Neural crest cell (in vitro differentiated cells): ENCODE measurements at regions not wholly inside any gene's neighbourhood (a gene's known extent, or its start where the extent isn't known, plus 50 kb on each side); places are given as distances from the start of the nearest gene placed in this dataset.

Source experiments
- DNase-seq: peaks from one replicate; pipeline ENCODE4 v3.0.0; 2021; ENCODE audit warnings: low read depth, mixed read lengths, low spot score
- H3K27ac Mint-ChIP-seq: one replicate; pipeline ENCODE4 v1.8.0; 2021; ENCODE audit warnings: mild to moderate bottlenecking, mixed read lengths; ENCODE audit not compliant: unreplicated experiment
- H3K27me3 Mint-ChIP-seq: 2 replicates; pipeline ENCODE4 v1.8.0; 2021; ENCODE audit warnings: low read depth, mild to moderate bottlenecking, mixed read lengths
- H3K36me3 Mint-ChIP-seq: 2 replicates; pipeline ENCODE4 v1.8.0; 2021; ENCODE audit warnings: low read depth, mild to moderate bottlenecking, mixed read lengths
- H3K4me1 Mint-ChIP-seq: 2 replicates; pipeline ENCODE4 v1.8.0; 2021; ENCODE audit warnings: mixed read lengths
- H3K4me3 Mint-ChIP-seq: one replicate; pipeline ENCODE4 v1.8.0; 2021; ENCODE audit warnings: mild to moderate bottlenecking, mixed read lengths
- H3K9me3 Mint-ChIP-seq: 2 replicates; pipeline ENCODE4 v1.8.0; 2021; ENCODE audit warnings: mixed read lengths
- CTCF ChIP-seq: fragments of 200-600 bp; sonication (generic); conservative IDR thresholded peaks from 2 replicates; pipeline ENCODE4 v1.5.0; 2021; ENCODE audit warnings: antibody characterized with exemption, mild to moderate bottlenecking

GRCh38 chr9:80049096-80049782, 477.5 kb downstream of the TLE4 start:
- H3K36me3 Mint-ChIP-seq: peaks cover 9% of the 10 kb centered on the region
- H3K4me1 Mint-ChIP-seq: peaks cover 11% of the 10 kb centered on the region
- no peaks in the 10 kb centered on the region for H3K27me3 Mint-ChIP-seq
- no peak for DNase-seq
- H3K4me3 Mint-ChIP-seq: no peak overlapping the region
- peaks cover 13% of the 10 kb centered on the region for H3K9me3 Mint-ChIP-seq
- TF ChIP-seq CTCF: no peak
- no peak overlapping the region for H3K27ac Mint-ChIP-seq

- Mint-ChIP-seq H3K9me3 (no peaks in the 10 kb centered on the region), H3K27ac (no peak overlapping the region), H3K4me3 (no peak overlapping the region), H3K27me3 (no peaks in the 10 kb centered on the region), H3K36me3 (peaks cover under 1% of the 10 kb centered on the region), H3K4me1 (peaks cover 11% of the 10 kb centered on the region)
- no peak for TF ChIP-seq CTCF
- DNase-seq: no peak
These were observed 474.7 kb downstream of the TLE4 start for GRCh38 chr9:80046481-80046880.

- H3K4me3 Mint-ChIP-seq: no peak overlapping the region
- no peaks in the 10 kb centered on the region for H3K36me3 Mint-ChIP-seq
- H3K27me3 Mint-ChIP-seq: no peaks in the 10 kb centered on the region
- H3K27ac Mint-ChIP-seq: no peak overlapping the region
- peaks cover 3% of the 10 kb centered on the region for H3K4me1 Mint-ChIP-seq
- TF ChIP-seq CTCF: no peak
- no peaks in the 10 kb centered on the region for H3K9me3 Mint-ChIP-seq
- no peak for DNase-seq
These were observed 470.1 kb downstream of the TLE4 start for GRCh38 chr9:80041821-80042220.

- Mint-ChIP-seq H3K4me3 (no peak overlapping the region), H3K27me3 (no peaks in the 10 kb centered on the region), H3K4me1 (peaks cover 3% of the 10 kb centered on the region), H3K9me3 (no peaks in the 10 kb centered on the region), H3K36me3 (no peaks in the 10 kb centered on the region), H3K27ac (no peak overlapping the region)
- no peak for TF ChIP-seq CTCF
- DNase-seq: no peak
These were observed 468.7 kb downstream of the TLE4 start for GRCh38 chr9:80040457-80040856.

GRCh38 chr9:80030801-80031200, 459.0 kb downstream of the TLE4 start:
- Mint-ChIP-seq H3K4me1 (no peaks in the 10 kb centered on the region), H3K4me3 (no peak overlapping the region), H3K27me3 (no peaks in the 10 kb centered on the region), H3K27ac (no peak overlapping the region), H3K36me3 (no peaks in the 10 kb centered on the region), H3K9me3 (peaks cover 4% of the 10 kb centered on the region)
- TF ChIP-seq CTCF: no peak
- DNase-seq: no peak
